ENCODE measurements at regions not wholly inside any gene's neighbourhood (a gene's known extent, or its start where the extent isn't known, plus 50 kb on each side); places are given as distances from the start of the nearest gene placed in this dataset.

DNA sequence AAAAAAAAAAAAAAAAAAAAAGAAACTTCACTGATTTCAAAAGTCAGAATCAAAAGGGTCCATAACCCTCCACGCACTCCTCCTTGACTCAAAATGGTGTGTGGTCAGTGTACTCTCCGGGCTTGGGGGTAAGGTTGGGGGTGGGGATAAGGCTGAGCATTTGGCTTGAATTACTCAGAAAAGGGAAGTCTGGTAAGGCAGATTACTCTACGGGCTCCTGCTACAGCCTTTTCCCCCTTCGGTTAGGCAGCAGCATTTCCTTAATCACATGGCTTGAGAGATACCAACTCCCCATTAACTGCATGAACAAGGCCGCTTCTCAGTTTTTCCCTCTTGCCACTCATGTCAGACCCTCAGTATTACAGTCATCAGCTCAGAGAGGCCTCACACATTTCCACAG is 135.4 kb upstream of the DUSP21 start (continued):
- TF ChIP-seq, protein P1, sequence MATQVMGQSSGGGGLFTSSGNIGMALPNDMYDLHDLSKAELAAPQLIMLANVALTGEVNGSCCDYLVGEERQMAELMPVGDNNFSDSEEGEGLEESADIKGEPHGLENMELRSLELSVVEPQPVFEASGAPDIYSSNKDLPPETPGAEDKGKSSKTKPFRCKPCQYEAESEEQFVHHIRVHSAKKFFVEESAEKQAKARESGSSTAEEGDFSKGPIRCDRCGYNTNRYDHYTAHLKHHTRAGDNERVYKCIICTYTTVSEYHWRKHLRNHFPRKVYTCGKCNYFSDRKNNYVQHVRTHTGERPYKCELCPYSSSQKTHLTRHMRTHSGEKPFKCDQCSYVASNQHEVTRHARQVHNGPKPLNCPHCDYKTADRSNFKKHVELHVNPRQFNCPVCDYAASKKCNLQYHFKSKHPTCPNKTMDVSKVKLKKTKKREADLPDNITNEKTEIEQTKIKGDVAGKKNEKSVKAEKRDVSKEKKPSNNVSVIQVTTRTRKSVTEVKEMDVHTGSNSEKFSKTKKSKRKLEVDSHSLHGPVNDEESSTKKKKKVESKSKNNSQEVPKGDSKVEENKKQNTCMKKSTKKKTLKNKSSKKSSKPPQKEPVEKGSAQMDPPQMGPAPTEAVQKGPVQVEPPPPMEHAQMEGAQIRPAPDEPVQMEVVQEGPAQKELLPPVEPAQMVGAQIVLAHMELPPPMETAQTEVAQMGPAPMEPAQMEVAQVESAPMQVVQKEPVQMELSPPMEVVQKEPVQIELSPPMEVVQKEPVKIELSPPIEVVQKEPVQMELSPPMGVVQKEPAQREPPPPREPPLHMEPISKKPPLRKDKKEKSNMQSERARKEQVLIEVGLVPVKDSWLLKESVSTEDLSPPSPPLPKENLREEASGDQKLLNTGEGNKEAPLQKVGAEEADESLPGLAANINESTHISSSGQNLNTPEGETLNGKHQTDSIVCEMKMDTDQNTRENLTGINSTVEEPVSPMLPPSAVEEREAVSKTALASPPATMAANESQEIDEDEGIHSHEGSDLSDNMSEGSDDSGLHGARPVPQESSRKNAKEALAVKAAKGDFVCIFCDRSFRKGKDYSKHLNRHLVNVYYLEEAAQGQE (IDR thresholded peaks at IDR 0.05; ENCODE audit: low read depth), result no peak
- TF ChIP-seq ZNF274 (IDR thresholded peaks at IDR 0.05; ENCODE audit: low read depth, low read length) (no peak), EZH2 (IDR thresholded peaks at IDR 0.05) (no peak), YY1 (IDR thresholded peaks at IDR 0.05; ENCODE audit: extremely low read depth, insufficient replicate concordance, low read depth, low read length) (no peak), ZFX (IDR thresholded peaks at IDR 0.05) (no peak), SRF (IDR thresholded peaks at IDR 0.05; ENCODE audit: low read depth) (no peak), CBX3 (IDR thresholded peaks at IDR 0.05; ENCODE audit: low read depth) (no peak)
- TF ChIP-seq, protein P2, sequence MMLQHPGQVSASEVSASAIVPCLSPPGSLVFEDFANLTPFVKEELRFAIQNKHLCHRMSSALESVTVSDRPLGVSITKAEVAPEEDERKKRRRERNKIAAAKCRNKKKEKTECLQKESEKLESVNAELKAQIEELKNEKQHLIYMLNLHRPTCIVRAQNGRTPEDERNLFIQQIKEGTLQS (IDR thresholded peaks at IDR 0.05), result no peak

DNA sequence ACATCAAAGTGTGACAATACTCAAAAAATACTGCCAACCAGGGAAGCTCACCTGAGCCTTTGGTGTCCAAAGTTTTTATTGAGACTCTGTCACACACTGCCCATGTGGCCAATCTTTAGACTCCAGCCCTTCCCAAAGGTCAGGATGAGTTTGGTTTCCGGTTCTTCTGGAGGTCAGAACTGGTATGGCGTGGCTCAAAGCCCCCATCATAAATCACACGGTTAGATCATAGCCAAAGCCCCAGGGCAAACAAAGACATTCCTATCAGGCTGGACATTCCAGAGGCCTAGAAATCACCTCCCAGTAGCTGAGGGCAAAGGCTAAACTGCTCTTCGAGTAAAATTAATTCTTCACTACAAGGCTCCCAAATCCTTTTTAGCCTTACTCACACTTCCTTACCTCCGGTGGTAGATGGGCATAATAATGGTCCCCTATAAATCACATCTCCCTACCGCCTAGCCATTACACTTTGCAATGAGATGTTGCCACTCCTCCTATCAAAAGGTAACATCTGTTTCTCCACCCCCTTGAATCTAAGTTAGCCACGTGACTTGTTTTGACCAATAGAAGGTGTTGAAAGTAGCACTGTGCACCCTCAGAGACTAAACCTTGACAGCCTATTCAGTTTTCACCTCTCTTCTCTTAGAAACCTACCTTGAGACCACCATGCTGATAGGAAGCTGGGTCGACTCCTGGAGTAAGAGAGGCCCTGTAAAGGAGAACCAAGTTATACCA is 137.8 kb upstream of the DUSP21 start:
- ATAC-seq, result no peak
- DNase-seq (ENCODE audit: low read depth, low spot score), result no peak
- ChIA-PET CTCF (no interaction called here), RAD21 (ENCODE audit: low non-redundant PET in 1 of 2, low total read pairs in 2 of 2, uncharacterized antibody in 2 of 2, unreplicated experiment in 2 of 2) (no interaction called here), POLR2A (no interaction called here)
- intact Hi-C loops (cut with micrococcal nuclease), result no loop called here
- Histone ChIP-seq H2AFZ (ENCODE audit: low read depth, low read length, poor library complexity, severe bottlenecking) (no peak overlapping the region), H3K4me1 (ENCODE audit: control insufficient read depth in 1 of 2, insufficient read depth in 2 of 2, low read length in 2 of 2) (no peaks in the 10 kb centered on the region), H3K79me2 (ENCODE audit: insufficient read depth, low read length) (no peaks in the 10 kb centered on the region), H3K9me3 (ENCODE audit: control insufficient read depth in 1 of 2, insufficient read depth in 1 of 2, low read depth in 1 of 2, low read length in 2 of 2) (no peaks in the 10 kb centered on the region), H3K27ac (ENCODE audit: low read depth, low read length) (no peak overlapping the region), H3K4me3 (replicated peaks in 1 of 2; ENCODE audit: low read depth in 1 of 2, low read length in 2 of 2) (no peak overlapping the region), H4K20me1 (ENCODE audit: insufficient read depth) (no peaks in the 10 kb centered on the region), H3K4me2 (ENCODE audit: low read length) (no peak overlapping the region), H3K9ac (ENCODE audit: low read length) (no peak overlapping the region), H3K27me3 (ENCODE audit: insufficient read depth, low read length) (no peaks in the 10 kb centered on the region), H3K36me3 (ENCODE audit: control insufficient read depth in 1 of 2, insufficient read depth in 2 of 2, low read length in 2 of 2) (no peaks in the 10 kb centered on the region), H3K9me2 (ENCODE audit: insufficient read depth) (no peaks in the 10 kb centered on the region)
- no TSS peak for BruUV-seq (replicated peaks)
- TF ChIP-seq, protein P3, sequence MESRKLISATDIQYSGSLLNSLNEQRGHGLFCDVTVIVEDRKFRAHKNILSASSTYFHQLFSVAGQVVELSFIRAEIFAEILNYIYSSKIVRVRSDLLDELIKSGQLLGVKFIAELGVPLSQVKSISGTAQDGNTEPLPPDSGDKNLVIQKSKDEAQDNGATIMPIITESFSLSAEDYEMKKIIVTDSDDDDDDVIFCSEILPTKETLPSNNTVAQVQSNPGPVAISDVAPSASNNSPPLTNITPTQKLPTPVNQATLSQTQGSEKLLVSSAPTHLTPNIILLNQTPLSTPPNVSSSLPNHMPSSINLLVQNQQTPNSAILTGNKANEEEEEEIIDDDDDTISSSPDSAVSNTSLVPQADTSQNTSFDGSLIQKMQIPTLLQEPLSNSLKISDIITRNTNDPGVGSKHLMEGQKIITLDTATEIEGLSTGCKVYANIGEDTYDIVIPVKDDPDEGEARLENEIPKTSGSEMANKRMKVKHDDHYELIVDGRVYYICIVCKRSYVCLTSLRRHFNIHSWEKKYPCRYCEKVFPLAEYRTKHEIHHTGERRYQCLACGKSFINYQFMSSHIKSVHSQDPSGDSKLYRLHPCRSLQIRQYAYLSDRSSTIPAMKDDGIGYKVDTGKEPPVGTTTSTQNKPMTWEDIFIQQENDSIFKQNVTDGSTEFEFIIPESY (IDR thresholded peaks at IDR 0.05; ENCODE audit: extremely low read depth, insufficient replicate concordance, low read length), result no peak
- TF ChIP-seq, protein P4, sequence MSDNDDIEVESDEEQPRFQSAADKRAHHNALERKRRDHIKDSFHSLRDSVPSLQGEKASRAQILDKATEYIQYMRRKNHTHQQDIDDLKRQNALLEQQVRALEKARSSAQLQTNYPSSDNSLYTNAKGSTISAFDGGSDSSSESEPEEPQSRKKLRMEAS (IDR thresholded peaks at IDR 0.05), result no peak
- TF ChIP-seq RAD21 (IDR thresholded peaks at IDR 0.05; ENCODE audit: low read depth) (no peak), JUND (IDR thresholded peaks at IDR 0.05) (no peak), ZNF274 (IDR thresholded peaks at IDR 0.05; ENCODE audit: low read depth, low read length) (no peak), ELF1 (IDR thresholded peaks at IDR 0.05; ENCODE audit: borderline replicate concordance, low read depth) (no peak), YY1 (IDR thresholded peaks at IDR 0.05; ENCODE audit: extremely low read depth, insufficient replicate concordance, low read depth, low read length) (no peak), ZFX (IDR thresholded peaks at IDR 0.05) (no peak), POLR2AphosphoS5 (IDR thresholded peaks at IDR 0.05; ENCODE audit: low read depth, low read length) (no peak)
- TF ChIP-seq, protein P1 (IDR thresholded peaks at IDR 0.05; ENCODE audit: low read depth), result no peak
